ENCODE measurements at regions not wholly inside any gene's neighbourhood (a gene's known extent, or its start where the extent isn't known, plus 50 kb on each side); places are given as distances from the start of the nearest gene placed in this dataset.

DNA sequence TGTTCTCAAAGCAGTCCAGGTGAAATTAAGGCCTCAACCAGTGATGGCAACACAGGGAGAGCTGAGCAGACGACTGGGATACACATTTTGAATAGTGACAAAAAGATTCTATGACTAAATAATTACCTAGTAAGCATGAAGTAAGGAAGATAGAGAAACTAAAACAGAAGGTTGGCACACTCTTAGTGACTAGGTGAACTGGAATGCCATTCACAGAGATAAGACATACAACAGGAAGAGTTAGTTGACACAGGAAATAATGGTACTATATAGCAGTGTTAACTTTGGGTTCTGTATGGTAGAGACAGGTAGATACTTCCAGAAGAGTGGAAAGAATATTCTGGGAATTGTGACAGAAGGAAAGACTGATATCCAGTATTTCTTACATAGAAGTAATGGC, 181.8 kb upstream of the NT5C1B start:
- Histone ChIP-seq H3K27me3 (no peaks in the 10 kb centered on the region), H3K9me3 (no peaks in the 10 kb centered on the region), H3K4me3 (replicated peaks in 1 of 3) (no peak overlapping the region), H3K4me1 (no peaks in the 10 kb centered on the region), H3K27ac (no peak overlapping the region), H3K36me3 (no peaks in the 10 kb centered on the region)
- TF ChIP-seq, protein P1, sequence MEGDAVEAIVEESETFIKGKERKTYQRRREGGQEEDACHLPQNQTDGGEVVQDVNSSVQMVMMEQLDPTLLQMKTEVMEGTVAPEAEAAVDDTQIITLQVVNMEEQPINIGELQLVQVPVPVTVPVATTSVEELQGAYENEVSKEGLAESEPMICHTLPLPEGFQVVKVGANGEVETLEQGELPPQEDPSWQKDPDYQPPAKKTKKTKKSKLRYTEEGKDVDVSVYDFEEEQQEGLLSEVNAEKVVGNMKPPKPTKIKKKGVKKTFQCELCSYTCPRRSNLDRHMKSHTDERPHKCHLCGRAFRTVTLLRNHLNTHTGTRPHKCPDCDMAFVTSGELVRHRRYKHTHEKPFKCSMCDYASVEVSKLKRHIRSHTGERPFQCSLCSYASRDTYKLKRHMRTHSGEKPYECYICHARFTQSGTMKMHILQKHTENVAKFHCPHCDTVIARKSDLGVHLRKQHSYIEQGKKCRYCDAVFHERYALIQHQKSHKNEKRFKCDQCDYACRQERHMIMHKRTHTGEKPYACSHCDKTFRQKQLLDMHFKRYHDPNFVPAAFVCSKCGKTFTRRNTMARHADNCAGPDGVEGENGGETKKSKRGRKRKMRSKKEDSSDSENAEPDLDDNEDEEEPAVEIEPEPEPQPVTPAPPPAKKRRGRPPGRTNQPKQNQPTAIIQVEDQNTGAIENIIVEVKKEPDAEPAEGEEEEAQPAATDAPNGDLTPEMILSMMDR (IDR thresholded peaks at IDR 0.05) = no peak
- TF ChIP-seq POLR2A (IDR thresholded peaks at IDR 0.05) = no peak
- 87 to 94% methylated on average over 1 of the region's 1 CpG for WGBS, 2 donors
- intact Hi-C loops (cut with DNase I) = no loop called here
- DNase-seq = no peak

- H3K4me3 ChIP-seq (replicated peaks in 1 of 3) = no peak overlapping the region
- no peaks in the 10 kb centered on the region for H3K9me3 ChIP-seq
- H3K27me3 ChIP-seq = no peaks in the 10 kb centered on the region
- no peaks in the 10 kb centered on the region for H3K36me3 ChIP-seq
- intact Hi-C loops (cut with DNase I) = no loop called here
- H3K4me1 ChIP-seq = peaks cover 0 to 7% of the 10 kb centered on the region in 2 donors
- TF ChIP-seq, protein P1 (IDR thresholded peaks at IDR 0.05) = no peak
- no peak for TF ChIP-seq POLR2A (IDR thresholded peaks at IDR 0.05)
- DNase-seq = no peak
- no peak overlapping the region for H3K27ac ChIP-seq
- WGBS, 2 donors = 87 to 94% methylated on average over 1 of the region's 1 CpG
Observed at GRCh38 chr2:18763338-18763737, 174.0 kb upstream of the NT5C1B start.

GRCh38 chr2:18762667-18763066, 173.3 kb upstream of the NT5C1B start:
- H3K27me3 ChIP-seq = no peaks in the 10 kb centered on the region
- no peaks in the 10 kb centered on the region for H3K9me3 ChIP-seq
- DNase-seq = no peak
- H3K27ac ChIP-seq = no peak overlapping the region
- intact Hi-C loops (cut with DNase I) = no loop called here
- no peak for TF ChIP-seq POLR2A (IDR thresholded peaks at IDR 0.05)
- TF ChIP-seq, protein P1 (IDR thresholded peaks at IDR 0.05) = no peak
- no peaks in the 10 kb centered on the region for H3K36me3 ChIP-seq
- no peak overlapping the region for H3K4me3 ChIP-seq (replicated peaks in 1 of 3)
- peaks cover 0 to 7% of the 10 kb centered on the region in 2 donors for H3K4me1 ChIP-seq
- 11 to 23% methylated on average over 1 of the region's 1 CpG for WGBS, 2 donors

DNA sequence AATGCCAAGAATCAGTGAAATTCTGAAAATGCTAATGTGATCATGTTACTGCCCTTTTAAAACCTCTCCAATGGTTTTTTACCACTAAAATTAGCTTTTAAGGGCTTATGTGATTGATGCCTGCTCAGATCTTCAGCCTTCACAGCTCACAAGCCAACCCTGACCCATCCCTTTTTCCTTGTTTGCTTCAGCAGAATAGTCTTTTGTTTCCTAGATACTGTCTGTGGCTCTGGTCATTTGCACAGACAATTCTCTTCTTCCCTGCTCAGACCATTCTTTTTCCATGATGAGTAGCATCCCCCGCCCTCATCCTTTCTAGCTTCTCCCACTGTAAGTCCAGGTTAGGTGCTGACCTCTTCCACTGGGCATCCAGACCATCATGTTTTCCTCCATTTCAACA, 164.9 kb upstream of the NT5C1B start:
- no peaks in the 10 kb centered on the region for H3K9me3 ChIP-seq
- 100% methylated on average over 1 of the region's 1 CpG for WGBS, 2 donors
- DNase-seq = no peak
- H3K27me3 ChIP-seq = no peaks in the 10 kb centered on the region
- TF ChIP-seq, protein P1 (IDR thresholded peaks at IDR 0.05) = no peak
- TF ChIP-seq POLR2A (IDR thresholded peaks at IDR 0.05) = no peak
- H3K27ac ChIP-seq = no peak overlapping the region
- intact Hi-C loops (cut with DNase I) = loop anchor here (5.0 kb wide), 1 partner anchor 613 kb away; no protein-coding TSS in a partner anchor
- H3K4me3 ChIP-seq (replicated peaks in 1 of 3) = no peak overlapping the region
- no peaks in the 10 kb centered on the region for H3K36me3 ChIP-seq
- peaks cover 0 to 6% of the 10 kb centered on the region in 2 donors for H3K4me1 ChIP-seq

DNA sequence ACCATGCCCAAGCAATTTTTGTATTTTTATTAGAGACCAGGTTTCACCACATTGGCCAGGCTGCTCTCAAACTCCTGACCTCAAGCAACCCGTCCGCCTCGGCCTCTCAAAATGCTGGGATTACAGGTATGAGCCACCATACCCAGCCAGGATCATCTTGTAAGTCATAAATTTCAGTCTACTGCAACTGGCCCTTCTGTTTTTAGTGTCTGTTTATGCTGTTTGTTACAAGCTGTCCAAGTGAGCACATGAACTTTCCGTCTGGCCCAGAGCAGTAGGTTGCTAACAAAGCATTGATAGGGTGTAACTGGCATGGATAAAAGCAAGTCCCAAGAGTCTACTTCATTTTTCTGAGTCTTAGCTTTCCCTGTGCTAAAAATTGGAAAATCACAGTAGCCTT, 164.4 kb upstream of the NT5C1B start:
- Histone ChIP-seq H3K27ac (no peak overlapping the region), H3K4me1 (peaks cover 0 to 6% of the 10 kb centered on the region in 2 donors), H3K27me3 (no peaks in the 10 kb centered on the region), H3K36me3 (no peaks in the 10 kb centered on the region), H3K9me3 (no peaks in the 10 kb centered on the region), H3K4me3 (replicated peaks in 1 of 3) (no peak overlapping the region)
- no peak for TF ChIP-seq POLR2A (IDR thresholded peaks at IDR 0.05)
- TF ChIP-seq, protein P1 (IDR thresholded peaks at IDR 0.05) = no peak
- WGBS, 2 donors = 94 to 96% methylated on average over 4 of the region's 4 CpGs
- no peak for DNase-seq
- intact Hi-C loops (cut with DNase I) = loop anchor here (5.0 kb wide), 1 partner anchor 614 kb away; no protein-coding TSS in a partner anchor

Data from thyroid gland (tissue), 4 donors.